HG03432 (cell line): ENCODE measurements at regions not wholly inside any gene's neighbourhood (a gene's known extent, or its start where the extent isn't known, plus 50 kb on each side); places are given as distances from the start of the nearest gene placed in this dataset.

ENCODE experiments used
- ATAC-seq: cut with Tn5 transposase; IDR thresholded peaks from one replicate; pipeline ENCODE4 v1.9.1; 2021; ENCODE audit warnings: mild to moderate bottlenecking, moderate library complexity; ENCODE audit not compliant: unreplicated experiment

DNA sequence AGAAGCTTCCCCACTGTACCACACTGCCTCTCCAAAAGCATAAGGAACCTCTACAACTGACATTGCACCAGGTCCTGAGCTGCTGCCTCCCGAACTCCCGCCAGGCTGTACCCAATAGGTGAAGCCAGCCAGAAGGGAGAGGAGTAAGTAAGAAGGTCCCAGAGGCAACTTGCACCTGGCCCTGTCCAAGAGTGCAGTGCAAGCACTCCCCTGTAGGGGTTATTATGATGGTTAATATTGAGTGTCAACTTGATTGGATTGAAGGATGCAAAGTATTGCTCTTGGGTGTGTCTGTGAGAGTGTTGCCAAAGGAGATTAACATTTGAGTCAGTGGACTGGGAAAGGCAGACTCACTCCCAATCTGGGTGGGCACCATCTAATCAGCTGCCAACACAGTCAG, 879.3 kb upstream of the SLIT2 start:
- no peak for ATAC-seq

DNA sequence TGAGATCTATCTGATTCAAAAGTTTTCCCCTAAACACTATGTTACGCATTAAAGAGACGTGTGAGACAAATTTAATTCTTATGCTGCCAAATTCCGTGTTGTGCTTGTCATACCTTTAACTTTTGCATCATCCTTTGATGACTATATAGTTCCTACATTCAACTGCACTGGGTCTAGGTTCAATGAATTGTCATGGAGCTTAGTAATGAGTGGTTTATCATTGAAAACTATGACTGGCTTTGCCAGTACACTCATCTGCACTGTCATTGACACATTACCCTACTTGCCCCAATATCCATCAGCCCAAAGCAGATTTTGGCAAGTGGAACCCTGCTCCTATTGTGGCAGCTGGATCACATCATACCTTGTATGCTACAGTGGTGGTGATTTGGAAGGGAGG, 882.9 kb upstream of the SLIT2 start:
- ATAC-seq: no peak

DNA sequence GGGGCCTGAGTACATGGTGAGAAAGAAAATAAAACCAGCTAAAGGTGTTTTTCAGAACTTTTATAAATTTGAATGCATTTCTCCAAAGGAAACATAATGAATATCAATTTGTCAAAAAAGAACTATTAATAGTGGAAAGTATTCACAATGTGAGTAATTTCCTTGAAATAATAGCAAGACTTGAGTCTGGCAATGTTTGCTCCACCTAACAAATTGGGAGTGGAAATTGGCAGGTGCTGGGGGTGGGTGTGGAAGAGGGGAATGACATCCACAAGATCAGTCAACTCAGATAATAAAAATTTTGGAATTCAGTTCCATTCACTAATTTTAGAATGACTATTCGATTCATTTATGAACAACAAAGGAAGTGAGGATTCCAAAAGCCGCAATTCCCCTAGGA, 884.8 kb upstream of the SLIT2 start:
- no peak for ATAC-seq

DNA sequence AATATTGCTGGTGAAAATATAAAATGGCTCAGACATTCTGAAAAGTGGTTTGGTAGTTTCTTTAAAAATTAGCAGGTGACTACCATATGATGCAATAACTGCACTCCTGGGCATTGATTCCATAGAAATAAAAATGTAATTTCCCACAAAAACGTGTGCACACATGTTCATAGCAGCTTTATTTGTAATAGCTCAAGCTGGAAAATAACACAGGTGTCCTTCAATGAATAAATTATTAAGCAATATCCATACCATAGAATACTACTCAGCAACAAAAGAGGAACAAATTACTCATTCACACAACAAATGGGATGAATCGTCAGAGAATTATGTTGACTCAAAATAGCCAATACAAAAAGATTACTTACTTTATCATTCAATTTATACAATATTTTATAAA, 893.7 kb upstream of the SLIT2 start:
- no peak for ATAC-seq

DNA sequence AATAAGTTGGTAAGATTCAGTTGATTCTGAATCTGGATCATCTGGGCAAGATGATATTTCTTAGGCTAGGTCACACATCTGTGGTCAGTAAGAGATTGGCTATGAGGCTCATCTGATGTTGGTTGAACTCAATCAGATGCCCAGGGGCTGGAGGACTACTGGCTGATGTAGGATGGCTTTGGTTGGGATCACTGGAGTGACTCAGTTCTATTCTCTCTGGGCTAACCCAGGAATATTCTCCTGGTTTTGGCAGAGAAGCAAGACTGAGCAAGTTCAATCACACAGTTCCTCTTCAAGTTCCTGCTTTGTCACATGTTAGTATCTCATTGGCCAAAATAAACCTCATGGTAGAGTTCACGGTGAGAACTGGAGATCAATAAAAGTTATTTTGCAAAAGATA, 902.3 kb upstream of the SLIT2 start:
- ATAC-seq: no peak

DNA sequence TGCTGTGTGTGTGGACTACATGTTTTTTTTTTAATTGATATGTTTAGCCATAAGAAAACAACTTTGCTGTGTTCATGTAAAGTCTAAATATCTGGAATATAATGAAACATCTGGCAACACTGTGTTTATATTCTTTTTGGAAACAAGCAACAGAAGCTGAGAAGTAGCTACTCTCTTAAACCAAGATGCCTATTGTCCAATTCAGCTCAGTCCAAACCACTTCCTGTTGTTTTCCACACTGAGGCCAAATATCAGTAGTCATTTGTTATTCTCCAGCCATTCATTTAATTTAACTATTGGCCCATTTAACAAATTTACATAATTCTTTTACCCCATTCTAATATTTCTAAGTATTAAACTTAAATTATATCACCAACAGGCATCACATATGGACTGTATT, 903.0 kb upstream of the SLIT2 start:
- no peak for ATAC-seq

DNA sequence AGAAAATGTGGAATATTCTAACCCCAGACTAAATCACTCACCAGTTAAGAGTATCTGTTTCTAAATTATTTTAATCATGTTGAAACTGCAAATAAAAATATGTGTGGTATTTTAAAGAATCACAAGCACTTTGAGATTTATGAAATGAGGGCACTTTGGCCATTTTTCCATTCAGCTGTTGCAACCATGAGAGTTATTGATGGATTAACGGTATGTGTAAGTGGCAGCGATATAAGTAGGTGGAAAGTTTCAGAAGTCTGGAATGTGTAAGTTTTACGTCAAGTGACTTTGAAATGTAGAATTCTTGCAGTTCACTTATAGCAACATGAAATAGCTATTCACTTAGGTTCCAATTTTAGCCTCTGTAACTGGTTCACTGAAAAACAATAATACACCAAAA, 905.1 kb upstream of the SLIT2 start:
- no peak for ATAC-seq

DNA sequence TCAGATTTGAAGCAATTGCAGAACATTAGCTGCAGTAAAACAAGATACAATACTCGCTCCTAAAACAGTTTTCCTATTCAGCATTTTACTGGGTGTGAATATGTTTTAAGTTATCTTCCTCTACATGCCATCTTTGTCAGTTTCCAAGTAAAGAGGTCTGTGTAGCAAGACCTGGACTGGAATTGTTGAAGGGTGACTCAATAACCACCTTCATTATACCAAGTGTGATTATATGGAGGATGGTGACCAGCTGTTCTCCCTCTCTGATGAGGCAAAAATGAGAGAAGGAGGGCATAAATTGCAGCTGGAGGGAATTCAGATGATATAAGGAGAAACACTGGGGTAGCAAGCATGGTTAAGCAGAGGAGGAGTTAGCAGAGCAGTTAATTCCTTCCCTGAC, 922.1 kb upstream of the SLIT2 start:
- ATAC-seq: no peak

DNA sequence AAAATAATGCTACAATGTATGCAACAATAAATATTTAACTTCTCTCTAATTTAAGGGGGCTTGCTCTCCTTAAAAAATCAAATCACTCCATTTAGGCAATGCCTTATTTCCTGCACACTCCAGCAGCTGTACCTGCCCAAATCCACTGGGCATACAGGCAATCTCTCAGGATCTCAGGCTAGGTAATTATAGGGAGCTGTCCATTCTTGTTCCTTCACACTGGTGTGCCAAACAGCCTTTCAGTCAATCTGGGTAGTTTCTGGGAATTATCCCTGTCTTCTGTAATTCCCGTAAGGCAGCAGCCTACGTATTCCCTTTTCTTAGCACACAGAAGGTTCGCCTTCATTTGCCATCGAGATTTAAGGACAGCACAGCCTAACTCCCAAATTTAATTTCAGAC, 922.6 kb upstream of the SLIT2 start:
- no peak for ATAC-seq

DNA sequence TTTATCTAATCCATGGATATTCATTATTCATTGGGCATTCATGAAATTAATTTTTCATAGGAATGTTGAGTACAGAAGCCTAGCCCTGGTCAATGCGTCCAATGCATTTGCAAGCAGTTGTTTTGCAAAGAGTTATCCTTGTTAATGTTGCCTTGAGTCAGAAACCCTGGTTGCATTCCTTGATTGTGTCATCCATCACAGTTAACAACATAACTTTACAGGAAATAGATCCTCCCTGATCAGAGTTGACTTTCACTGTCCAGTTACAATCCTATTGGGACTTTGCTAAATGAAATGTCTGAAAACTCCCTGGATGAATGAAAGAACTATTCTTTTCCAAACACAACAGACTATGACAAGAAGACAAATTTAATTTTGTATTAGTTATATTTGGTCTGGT, 924.3 kb upstream of the SLIT2 start:
- no peak for ATAC-seq

DNA sequence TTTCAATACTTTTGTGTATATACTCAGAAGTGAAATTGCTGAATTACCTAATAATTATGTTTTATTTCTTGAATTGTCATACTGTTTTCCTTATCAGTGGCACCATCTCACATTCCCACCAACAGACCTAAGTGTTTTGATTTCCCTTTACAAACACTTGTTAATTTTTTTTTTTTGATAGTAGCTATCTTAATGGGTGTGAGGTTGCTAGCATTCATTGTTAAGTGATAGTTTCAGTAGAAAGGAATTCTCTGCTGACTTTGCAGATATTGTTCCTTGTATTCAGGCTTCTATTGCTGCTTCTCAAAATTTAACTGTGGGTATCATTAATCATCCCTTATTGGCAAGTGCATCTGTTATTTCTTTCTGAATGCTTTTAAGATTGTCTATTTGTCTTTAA, 927.5 kb upstream of the SLIT2 start:
- no peak for ATAC-seq

DNA sequence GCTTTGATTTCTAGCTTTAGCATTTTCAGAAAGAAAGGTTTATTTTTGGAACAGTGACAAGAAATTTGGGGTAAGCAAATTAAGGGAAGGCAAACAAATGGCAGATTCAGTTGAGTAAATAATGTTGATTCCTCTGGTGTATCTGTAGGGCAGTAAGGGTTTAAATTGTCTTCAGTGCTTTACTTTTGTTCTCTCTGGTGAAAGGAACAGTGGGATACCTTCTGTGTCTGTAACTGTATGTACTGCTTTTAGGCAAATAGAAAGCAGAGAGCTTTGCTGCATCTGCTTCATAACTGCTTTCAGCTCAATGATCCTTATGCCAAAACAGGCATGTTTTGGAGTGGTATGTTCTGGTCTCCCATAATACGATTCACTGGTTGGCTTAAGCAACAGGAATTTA, 932.1 kb upstream of the SLIT2 start:
- ATAC-seq: no peak

DNA sequence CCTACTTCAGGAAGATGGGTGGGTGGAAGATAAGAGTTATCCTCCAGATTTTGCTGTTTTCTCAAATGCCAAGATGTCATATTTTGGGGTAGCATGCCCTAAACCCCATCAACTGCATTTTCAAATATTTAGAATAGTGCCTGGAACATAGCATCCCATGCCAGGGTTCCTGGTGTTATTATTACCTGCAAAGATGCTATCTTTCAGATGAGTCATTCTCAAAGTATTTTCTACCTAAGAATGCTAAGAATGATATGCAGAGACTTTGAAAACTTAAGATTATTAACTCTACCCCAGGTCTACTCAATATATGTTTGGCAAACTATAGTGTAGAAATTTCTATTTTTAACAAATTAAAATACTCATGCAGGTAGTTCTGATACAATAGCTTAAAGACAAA, 934.3 kb upstream of the SLIT2 start:
- no peak for ATAC-seq

DNA sequence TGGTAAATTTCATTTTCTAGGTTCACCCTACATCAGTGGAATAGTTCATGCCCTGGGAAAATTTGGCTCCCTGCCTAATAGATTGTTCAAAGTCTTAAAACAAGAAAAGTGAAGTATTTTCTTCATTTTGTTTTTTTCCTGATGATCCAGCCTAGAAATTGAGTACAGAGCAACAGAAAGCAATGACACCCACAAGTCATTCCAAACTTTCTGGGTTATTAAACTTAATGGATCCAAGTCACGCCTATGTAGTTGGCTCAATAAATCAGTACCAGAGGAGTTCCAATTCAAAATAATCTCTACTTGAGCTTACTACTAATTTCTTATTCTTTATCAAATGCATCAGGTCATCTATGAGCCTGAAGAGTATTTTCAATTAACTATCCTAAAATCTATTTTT, 937.6 kb upstream of the SLIT2 start:
- no peak for ATAC-seq

DNA sequence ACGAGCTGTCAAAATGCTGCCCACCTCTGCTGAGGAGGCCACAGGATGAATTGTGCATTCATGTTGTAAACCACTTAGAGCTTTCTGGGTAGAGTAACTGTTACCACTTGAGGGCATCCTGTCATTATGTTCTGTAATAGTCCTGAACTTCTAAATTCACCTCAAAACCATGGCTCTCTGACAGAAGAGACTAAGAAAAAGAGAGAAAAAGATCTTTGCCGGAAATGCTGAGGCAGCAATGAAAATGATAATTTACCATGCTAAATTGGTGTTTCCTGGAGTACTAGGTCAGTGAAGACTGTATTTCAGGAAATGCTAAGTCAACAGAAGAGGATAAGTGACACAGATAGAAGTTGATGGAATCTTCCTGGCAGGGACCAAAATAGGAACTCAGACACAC, 942.3 kb upstream of the SLIT2 start:
- ATAC-seq: no peak

DNA sequence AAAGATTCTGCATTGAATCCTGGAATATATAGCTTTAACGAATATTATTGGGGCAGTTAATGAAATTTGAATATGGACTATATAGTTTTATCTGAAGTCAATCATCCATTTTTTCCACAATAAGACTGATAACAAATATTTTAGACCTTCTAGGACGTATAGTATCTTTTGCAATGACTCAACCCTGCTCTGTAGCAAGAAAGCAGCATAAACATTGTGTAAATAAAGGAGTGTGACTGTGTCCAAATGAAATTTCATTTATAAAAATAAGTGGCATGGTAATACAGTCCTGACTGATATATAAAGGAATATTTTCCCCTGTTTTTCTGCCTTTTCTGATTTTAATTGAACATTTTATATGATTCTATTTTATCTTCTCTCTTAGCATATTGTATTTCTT, 947.7 kb upstream of the SLIT2 start:
- ATAC-seq: no peak

DNA sequence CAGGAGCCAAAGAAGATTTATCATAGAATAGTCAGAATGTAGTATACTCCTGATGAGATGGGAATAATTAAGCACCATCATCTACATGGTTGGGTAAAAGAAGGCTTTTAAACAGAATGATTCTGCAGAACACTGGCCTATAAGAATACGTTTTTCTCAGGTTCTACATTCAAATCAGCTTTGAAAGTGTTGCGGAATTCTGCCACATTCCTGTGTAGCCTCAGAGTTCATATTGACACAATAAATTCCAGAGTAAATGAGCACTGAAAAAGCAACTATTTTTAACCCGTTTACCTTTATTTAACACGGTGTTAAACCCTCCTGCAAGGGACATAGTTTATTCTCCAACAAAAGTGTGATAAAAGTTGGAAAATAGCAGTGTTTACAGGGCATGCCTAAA, 950.2 kb upstream of the SLIT2 start:
- ATAC-seq: no peak

DNA sequence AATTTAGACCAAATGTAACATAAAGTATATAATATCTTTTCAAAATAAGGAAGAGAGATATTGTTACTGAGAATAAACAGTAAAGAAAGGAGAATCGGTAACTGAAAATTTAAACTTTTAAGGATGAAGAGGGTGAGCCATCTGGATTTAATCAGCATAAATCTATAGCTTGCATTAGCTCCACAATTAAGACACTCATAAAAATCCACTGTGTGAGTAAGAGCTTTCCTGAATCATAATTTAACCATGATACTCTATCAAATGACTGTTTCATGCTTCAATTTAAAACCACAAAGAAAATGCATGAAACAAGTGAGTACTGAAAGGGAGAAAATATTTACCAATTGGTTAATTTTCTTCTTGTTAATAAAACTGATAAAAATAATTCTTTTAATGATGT, 951.5 kb upstream of the SLIT2 start:
- no peak for ATAC-seq

DNA sequence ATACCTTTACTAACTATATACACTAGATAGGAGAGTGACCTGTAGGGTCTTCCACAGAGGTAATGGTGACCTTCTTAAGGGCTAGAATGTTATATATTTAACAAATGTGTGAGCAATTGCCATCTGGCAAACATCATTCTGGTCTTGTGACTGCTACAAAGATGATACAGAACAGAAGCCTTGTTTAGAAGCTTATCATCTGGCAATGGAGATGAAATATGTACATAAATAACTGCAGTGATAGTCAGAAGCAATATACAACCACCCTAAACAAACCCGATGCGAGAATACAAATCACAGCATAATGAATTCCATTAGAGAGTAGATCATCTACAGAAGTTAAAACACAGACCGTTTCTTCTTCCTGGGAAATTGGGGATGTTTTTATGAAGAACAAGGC, 952.7 kb upstream of the SLIT2 start:
- ATAC-seq: no peak

DNA sequence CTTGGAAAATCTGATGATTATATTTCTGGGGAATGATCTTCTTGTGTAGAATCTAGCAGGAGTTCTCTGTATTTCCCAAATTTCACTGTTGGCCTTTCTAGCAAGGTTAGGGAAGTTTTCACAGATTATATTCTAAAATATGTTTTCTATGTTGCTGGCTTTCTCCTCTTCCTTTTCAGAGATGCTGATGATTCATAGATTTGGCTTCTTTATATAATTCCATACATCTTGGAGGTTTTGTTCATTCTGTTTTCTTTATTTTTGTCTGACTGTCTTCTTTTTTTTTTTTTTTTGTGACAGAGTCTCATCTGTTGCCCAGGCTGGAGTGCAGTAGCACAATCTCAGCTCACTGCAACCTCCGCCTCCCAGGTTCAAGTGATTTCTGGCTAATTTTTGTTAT, 957.9 kb upstream of the SLIT2 start:
- no peak for ATAC-seq

DNA sequence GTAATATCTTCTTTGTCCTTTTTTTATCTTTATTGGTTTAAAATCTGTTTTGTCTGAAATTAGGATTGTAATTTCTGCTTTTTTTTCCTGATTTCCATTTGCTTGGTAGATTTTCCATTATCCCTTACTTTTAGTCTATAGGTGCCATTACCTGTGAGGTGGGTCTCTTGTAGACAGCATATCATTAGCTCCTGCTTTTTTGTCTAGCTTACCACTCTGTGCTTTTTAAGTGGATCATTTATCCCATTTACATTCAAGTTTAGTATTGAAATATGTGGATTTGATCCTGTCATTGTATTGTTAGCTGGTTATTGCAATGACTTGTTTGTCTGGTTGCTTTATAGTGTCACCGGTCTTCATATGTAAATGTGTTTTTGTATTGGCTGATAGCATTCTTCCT, 958.6 kb upstream of the SLIT2 start:
- ATAC-seq: no peak

DNA sequence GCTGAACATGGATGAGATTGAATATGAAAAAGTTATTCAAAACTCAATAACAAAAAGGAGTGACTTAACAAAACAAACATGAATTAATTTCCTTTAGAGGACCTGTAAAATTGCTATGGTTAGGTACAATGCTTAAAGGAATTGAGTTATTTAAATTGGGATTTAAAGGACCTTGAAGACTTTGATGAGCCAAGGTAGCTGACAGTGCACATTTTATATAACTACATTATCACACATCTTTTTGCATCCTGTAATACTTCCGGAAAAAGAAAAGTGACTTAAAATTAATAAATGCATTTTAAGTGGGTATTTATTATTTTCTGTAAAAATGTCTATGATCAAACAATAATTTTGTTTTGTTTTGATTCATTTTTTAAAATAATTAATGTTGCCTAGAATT, 964.8 kb upstream of the SLIT2 start:
- no peak for ATAC-seq

DNA sequence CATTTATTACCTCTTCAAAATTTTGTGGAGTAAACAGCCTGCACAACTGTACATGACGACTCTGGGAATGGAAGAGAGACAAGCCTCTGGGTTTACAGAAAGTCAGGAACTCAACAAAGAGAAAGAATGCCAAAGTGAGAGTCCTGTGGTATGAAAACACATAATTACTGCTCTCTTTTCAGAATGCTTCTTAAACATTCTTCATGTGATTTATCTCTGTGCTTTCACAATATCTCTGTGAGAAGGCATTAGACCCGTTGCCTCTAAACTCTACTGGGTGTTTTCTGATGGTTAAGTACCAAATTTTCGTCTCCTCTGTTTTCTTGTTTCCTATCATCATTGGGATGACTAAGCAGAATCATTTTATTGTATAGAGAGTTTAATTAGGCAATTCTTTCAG, 966.6 kb upstream of the SLIT2 start:
- ATAC-seq: no peak

DNA sequence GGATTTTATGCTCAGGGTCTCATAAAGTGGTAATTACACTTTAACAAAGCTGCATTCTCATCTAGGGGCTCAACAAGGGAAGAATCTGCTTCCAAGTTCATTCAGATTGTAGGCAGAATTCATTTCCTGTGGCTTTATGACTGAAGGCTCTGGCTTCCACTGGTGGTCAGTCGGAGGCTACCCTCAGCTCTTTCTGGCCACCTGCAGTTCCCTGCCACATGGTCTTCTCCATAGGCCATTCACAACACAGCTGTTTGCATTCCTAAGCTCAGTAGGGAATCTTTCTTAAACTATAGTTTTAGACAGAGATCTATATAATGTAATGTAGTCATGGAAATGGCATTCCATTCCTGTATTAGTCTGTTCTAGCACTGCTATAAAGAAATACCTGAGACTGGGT, 973.0 kb upstream of the SLIT2 start:
- no peak for ATAC-seq
